ENCODE measurements at regions not wholly inside any gene's neighbourhood (a gene's known extent, or its start where the extent isn't known, plus 50 kb on each side); places are given as distances from the start of the nearest gene placed in this dataset.
"Not testable (repeated sequence)": the region's sequence is repeated elsewhere in the genome, so short reads cannot be mapped to it uniquely, and the experiment has no call there.

GRCh38 chr1:102821707-102822106 is 286.6 kb downstream of the COL11A1 start:
- no peak overlapping the region for H3K4me3 ChIP-seq (ENCODE audit: low read depth, low read length)
- no peak for DNase-seq (ENCODE audit: low read depth)
- TF ChIP-seq, protein P1, sequence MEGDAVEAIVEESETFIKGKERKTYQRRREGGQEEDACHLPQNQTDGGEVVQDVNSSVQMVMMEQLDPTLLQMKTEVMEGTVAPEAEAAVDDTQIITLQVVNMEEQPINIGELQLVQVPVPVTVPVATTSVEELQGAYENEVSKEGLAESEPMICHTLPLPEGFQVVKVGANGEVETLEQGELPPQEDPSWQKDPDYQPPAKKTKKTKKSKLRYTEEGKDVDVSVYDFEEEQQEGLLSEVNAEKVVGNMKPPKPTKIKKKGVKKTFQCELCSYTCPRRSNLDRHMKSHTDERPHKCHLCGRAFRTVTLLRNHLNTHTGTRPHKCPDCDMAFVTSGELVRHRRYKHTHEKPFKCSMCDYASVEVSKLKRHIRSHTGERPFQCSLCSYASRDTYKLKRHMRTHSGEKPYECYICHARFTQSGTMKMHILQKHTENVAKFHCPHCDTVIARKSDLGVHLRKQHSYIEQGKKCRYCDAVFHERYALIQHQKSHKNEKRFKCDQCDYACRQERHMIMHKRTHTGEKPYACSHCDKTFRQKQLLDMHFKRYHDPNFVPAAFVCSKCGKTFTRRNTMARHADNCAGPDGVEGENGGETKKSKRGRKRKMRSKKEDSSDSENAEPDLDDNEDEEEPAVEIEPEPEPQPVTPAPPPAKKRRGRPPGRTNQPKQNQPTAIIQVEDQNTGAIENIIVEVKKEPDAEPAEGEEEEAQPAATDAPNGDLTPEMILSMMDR (IDR thresholded peaks at IDR 0.05; ENCODE audit: insufficient read depth, low read length): no peak

DNA sequence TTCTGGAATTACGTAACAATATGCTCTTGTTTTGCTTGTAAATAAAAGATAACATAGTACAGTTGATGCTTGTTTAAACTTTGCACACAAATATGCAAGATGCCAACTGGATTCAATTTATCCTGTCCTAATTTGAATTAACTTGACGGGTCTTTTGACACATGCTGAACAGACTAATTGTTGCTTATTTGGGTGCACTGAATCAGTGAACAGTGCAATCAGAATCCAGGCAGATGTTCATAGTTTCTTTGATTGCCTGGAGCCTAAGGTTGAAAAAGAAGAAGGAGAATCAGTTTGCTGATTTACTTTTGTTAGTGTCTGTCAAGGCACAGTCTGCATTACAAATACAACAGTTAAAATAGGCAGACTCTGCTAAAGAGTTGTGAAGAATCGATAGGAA is 307.9 kb downstream of the COL11A1 start:
- TF ChIP-seq, protein P1 (IDR thresholded peaks at IDR 0.05; ENCODE audit: insufficient read depth, low read length): no peak
- no peak overlapping the region for H3K4me3 ChIP-seq (ENCODE audit: low read depth, low read length)
- no peak for DNase-seq (ENCODE audit: low read depth)

DNA sequence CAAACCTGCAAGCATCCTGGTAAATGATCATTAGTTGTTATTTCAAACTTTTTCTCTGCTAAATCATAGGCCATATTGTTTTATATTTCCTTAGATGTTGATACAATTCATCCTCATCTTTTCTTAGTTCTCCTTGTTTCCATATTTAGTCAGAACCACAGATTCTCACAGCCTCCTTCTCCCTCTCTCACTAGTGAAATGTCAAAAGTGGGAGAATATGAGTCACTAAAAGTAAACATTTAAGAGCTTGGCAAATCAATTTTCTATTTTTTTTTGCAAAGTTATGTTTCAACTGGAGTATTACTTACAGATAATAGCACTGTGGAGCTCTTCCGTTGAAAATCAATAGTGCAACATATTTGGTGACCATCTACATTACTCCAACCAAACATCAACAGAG is 308.8 kb downstream of the COL11A1 start:
- H3K4me3 ChIP-seq (ENCODE audit: low read depth, low read length): no peak overlapping the region
- TF ChIP-seq, protein P1 (IDR thresholded peaks at IDR 0.05; ENCODE audit: insufficient read depth, low read length): no peak
- no peak for DNase-seq (ENCODE audit: low read depth)

- TF ChIP-seq, protein P1 (IDR thresholded peaks at IDR 0.05; ENCODE audit: insufficient read depth, low read length): no peak
- H3K4me3 ChIP-seq (ENCODE audit: low read depth, low read length): no peak overlapping the region
- DNase-seq (ENCODE audit: low read depth): no peak
These were observed 309.6 kb downstream of the COL11A1 start for GRCh38 chr1:102798718-102799117.

DNA sequence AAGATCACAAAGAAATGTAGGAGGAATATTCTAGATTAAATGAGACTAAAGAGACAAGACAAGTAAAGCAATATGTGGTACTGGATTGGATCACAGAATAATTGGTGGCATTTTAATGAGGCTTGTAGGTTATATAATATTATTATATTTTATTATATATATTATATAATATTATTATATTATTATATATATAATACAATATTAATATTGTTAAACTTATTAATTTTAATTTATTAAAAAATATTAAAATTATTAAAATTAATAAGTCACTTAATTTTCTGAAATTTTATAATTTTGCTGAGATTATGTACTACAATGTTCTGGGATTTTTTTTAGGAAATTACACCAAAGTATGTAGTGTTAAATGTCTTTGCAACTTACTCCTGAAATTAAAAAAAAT is 311.9 kb downstream of the COL11A1 start:
- TF ChIP-seq, protein P1 (IDR thresholded peaks at IDR 0.05; ENCODE audit: insufficient read depth, low read length): no peak
- no peak for DNase-seq (ENCODE audit: low read depth)

DNA sequence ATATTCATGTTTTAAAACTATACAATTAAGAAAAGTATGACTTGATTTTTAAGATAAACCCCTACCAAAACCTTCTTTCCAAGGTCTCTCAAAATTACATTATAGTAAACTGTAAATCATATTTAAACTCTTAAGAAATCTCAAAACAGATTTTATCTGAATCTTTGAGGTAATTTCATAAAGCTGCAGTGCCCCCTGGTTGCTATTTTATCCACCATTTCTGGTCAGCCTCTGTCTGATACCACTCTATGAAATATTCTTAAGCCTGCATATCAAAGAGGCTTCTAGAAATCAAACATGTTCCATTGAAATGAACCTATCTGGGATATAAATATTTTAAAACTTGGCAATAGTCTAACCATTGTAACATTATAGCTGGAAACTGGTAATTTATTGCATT is 317.3 kb downstream of the COL11A1 start:
- TF ChIP-seq, protein P1 (IDR thresholded peaks at IDR 0.05; ENCODE audit: insufficient read depth, low read length): no peak
- no peak overlapping the region for H3K4me3 ChIP-seq (ENCODE audit: low read depth, low read length)
- DNase-seq (ENCODE audit: low read depth): no peak

More for the DNA sequence above, 311.9 kb downstream of the COL11A1 start:
- no peak overlapping the region for H3K4me3 ChIP-seq (ENCODE audit: low read depth, low read length)

- not testable (repeated sequence) for DNase-seq (ENCODE audit: low read depth); H3K4me3 ChIP-seq (ENCODE audit: low read depth, low read length)
These were observed 318.4 kb downstream of the COL11A1 start for GRCh38 chr1:102789951-102790350.
